NCI-H748 (cell line): ENCODE measurements at regions not wholly inside any gene's neighbourhood (a gene's known extent, or its start where the extent isn't known, plus 50 kb on each side); places are given as distances from the start of the nearest gene placed in this dataset.

Source experiments
- DNase-seq: peaks from one replicate; lab custom pipeline; 2025; ENCODE audit not compliant: unreplicated experiment; lab: John Stamatoyannopoulos, UW

GRCh38 chr7:131103997-131104396, 223.7 kb upstream of the MKLN1 start:
- no peak for DNase-seq

- DNase-seq, result no peak
These were observed 222.9 kb upstream of the MKLN1 start for GRCh38 chr7:131104596-131105293.

- DNase-seq, result peak; percentile 78
These were observed 222.3 kb upstream of the MKLN1 start for GRCh38 chr7:131105294-131105798.

GRCh38 chr7:131105799-131106680, 221.6 kb upstream of the MKLN1 start:
- DNase-seq, result peak; percentile 78

GRCh38 chr7:131106681-131107336, 220.9 kb upstream of the MKLN1 start:
- peak; percentile 62 for DNase-seq

GRCh38 chr7:131107337-131108211, 220.1 kb upstream of the MKLN1 start:
- DNase-seq, result peak; percentile 83

- DNase-seq, result no peak
These were observed 219.3 kb upstream of the MKLN1 start for GRCh38 chr7:131108212-131108940.

GRCh38 chr7:131109011-131109758, 218.5 kb upstream of the MKLN1 start:
- no peak for DNase-seq

GRCh38 chr7:131109759-131110296, 217.8 kb upstream of the MKLN1 start:
- DNase-seq, result peak; percentile 77

- peak; percentile 48 for DNase-seq
These were observed 217.2 kb upstream of the MKLN1 start for GRCh38 chr7:131110297-131111080.

GRCh38 chr7:131111081-131111576, 216.5 kb upstream of the MKLN1 start:
- DNase-seq, result peak; percentile 82

- DNase-seq, result no peak
These were observed 215.9 kb upstream of the MKLN1 start for GRCh38 chr7:131111792-131112191.

GRCh38 chr7:131112431-131112830, 215.2 kb upstream of the MKLN1 start:
- DNase-seq, result no peak

GRCh38 chr7:131115340-131115739, 212.3 kb upstream of the MKLN1 start:
- no peak for DNase-seq

GRCh38 chr7:131117439-131117838, 210.2 kb upstream of the MKLN1 start:
- no peak for DNase-seq

- no peak for DNase-seq
These were observed 208.3 kb upstream of the MKLN1 start for GRCh38 chr7:131119381-131119780.

GRCh38 chr7:131122394-131122793, 205.3 kb upstream of the MKLN1 start:
- DNase-seq, result no peak
